DMS114 treated with DMSO at 0.1 percent for 48 hours (cell line): ENCODE measurements at regions not wholly inside any gene's neighbourhood (a gene's known extent, or its start where the extent isn't known, plus 50 kb on each side); places are given as distances from the start of the nearest gene placed in this dataset.
"Not testable (repeated sequence)": the region's sequence is repeated elsewhere in the genome, so short reads cannot be mapped to it uniquely, and the experiment has no call there.

Experiments used
- DNase-seq: peaks from one replicate; lab custom pipeline; 2025; ENCODE audit not compliant: unreplicated experiment; lab: John Stamatoyannopoulos, UW

DNA sequence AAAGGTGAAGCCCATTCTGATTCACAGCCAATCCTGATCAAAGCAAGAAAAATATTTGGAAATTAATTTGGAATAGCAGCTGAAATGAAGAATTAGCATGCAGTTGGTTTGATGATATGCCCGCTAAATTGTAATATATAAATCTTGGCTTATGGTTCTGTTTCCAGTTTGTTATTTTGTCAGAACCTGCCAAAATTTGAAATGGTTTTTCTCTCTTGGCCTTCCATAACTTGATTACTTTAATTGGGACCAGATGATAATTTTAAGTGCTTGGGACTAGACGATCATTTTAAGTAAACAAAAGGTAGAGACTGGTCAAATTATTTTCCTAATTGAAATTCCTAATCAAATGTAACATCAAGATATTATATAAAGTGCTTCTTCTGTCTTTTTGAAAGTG, 842.4 kb downstream of the TBL1XR1 start:
- no peak for DNase-seq

DNA sequence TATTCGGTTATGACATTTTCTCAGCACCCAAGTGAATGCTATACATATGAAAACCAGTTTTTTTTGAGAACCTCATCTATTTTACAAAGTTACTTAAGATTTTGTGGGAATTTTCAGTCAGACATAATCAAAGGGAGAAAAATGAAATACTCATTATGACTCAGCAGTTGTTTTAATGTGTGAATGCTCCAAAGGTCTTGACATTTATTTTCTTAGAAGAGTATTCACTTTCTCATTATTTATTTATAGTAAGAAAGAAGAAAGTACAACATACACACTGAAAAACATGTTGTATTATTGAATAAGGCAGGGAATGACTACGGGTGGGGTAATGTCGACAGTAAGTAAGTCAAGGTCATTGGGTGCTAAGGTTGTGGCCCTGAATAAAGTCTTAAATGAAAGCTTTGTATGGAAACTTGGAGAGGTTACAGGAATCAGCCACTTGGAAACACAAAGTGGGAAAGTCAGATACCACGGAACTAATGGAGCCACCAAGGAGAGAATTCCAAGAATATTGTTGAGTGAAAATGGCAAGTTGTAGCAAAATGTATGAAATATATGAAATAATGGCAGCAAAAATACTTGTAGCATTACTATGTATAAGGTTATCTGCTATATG, 844.5 kb downstream of the TBL1XR1 start:
- DNase-seq: no peak

DNA sequence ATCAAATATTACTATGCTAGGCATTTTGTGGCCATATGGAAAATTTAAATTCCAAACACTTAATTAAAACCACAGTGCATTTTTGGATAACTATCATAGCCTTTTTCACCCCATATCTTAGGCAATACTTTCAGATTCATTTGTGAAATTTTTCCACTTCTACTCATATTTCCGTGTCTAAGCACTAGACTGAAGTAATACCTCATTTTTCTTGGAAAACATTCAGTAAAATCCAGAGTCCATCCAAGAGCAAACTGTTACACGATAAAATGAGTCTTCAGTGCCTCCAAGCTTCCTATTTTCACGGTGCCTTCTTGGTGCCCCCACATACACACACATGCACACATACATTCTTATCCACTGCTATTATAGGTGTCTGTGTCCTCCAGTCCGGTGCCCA, 845.9 kb downstream of the TBL1XR1 start:
- no peak for DNase-seq

DNA sequence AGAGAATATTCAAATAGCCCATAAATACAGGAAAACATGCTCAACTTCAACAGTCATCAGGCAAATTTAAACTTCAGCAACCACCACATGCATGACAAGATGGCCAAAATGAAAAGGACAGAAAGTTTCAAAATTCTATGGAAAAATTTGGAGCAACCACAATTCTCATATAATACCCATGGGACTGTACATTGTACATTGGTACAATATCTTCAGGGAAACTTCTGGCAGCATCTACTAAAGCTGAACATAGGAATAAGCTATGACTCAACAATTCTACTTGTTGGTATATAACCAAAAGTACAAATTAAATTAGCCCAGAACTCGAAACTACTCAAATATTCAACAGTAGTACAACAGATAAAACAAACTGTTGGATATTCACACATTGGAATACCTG, 847.6 kb downstream of the TBL1XR1 start:
- DNase-seq: no peak

DNA sequence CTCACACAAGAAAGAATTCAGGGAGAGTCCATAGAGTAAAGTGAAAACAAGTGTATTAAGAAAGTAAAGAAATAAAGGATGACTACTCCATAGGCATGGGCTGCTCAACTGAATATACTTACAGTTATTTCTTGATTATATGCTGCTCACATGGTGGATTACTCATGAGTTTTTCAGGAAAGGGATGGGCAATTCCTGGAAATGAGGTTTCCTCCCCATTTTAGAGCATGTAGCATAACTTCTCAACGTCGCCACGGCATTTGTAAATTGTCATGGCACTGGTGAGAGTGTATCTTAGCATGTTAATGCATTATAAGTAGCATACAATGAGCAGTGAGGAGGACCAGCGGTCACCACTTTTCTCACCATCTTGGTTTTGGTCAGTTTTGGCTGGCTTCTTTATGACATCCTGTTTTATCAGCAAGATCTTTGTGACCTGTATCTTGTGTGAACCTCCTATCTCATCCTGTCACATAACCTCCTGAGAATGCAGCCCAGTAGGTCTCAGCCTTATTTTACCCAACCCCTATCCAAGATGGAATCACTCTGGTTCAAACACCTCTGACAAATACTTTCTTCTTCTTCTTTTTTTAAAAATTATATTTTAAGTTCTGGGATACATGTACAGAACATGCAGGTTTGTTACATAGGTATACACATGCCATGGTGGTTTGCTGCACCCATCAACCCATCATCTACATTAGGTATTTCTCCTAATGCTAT, 849.7 kb downstream of the TBL1XR1 start:
- DNase-seq: no peak

DNA sequence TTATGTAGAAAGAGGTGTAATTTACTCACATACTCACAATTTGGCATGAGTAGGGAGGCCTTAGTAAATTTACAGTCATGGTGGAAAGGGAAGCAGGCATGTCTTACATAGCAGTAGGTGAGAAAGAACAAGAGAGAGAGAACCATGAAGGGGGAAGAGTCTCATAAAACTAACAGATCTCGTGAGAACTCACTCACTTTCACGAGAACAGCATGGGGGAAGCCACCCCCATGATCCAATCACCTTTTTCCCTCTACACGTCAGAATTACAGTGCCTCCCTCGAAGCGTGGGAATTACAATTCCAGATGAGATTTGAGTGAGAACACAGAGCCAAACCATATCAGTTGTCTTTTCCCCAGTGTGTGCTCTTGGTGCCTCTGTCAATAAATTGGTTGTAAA, 855.3 kb downstream of the TBL1XR1 start:
- no peak for DNase-seq

DNA sequence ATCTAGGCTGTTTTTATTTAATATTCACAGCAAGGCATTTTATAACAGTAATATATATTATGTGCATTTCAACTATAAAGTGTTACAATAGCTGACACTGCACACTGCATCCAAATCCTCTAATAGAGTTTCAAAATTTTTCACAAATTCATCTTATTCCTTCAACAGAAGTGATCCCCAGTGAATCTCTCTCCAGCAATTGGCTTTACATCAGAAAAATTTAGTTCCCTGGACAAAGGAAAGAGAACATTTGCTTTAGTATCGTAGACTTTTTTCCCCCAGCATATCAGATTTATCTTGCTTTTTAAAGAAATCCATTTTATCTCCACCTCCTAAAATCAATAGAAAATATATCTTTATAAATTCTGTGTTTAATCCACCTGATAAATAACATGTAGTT, 868.6 kb downstream of the TBL1XR1 start:
- DNase-seq: no peak

DNA sequence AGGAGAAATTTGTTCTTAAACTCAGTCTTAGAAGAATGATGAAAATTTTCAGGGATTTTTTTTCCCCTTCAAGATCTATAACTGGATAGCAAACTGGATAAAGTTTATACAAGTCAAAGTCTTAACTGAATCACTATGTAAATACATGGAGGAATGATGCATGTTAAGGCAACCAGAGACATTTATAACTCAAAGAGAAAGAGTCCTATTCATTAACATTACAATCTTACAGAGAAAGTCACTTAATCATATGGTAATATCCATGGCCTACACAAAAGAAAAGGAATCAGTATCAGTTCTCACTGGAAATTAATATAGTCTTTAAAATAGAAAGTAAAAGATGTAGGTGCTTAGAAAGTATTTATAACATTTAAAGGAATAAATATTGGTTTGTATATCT, 869.1 kb downstream of the TBL1XR1 start:
- DNase-seq: no peak

DNA sequence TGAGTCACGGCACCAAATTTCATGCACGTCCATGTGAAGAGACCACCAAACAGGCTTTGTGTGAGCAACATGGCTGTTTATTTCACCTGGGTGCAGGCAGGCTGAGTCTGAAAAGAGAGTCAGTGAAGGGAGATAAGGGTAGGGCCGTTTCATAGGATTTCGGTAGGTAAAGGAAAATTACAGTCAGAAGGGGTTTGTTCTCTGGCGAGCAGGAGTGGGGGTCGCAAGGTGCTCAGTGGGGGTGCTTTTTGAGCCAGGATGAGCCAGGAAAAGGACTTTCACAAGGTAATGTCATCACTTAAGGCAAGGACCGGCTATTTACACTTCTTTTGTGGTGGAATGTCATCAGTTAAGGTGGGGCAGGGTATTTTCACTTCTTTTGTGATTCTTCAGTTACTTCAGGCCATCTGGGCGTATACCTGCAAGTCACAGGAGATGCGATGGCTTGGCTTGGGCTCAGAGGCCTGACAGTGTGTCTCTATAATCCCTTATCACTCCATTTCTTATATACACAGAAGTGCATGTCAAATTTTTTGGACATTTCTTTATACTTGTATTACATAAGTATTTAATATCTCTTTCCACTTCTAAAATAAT, 870.3 kb downstream of the TBL1XR1 start:
- DNase-seq: not testable (repeated sequence)

DNA sequence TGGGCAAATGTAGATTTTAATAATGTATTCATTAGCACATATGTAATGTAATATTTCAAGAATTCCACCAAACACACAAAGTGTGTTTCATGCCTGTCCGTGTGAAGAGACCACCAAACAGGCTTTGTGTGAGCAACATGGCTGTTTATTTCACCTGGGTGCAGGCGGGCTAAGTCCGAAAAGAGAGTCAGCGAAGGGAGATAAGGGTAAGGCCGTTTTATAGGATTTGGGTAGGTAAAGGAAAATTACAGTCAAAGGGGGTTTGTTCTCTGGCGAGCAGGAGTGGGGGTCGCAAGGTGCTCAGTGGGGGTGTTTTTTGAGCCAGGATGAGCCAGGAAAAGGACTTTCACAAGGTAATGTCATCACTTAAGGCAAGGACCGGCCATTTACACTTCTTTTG, 875.8 kb downstream of the TBL1XR1 start:
- not testable (repeated sequence) for DNase-seq

DNA sequence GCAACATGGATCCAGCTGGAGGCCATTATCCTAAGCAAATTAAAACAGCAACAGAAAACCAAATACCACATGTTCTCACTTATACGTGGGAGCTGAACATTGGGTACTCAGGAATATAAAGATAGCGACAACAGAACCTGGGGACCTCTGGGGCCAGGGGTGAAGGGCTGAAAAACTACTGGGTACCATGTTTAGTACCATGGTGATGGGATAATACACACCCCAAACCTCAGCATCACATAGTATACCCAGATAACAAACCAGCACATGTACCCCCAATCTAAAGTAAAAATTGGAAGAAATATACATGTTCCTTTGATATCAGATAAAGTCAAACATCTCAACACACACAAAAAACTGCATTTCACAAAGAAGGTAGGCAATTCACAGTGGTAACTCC, 876.2 kb downstream of the TBL1XR1 start:
- DNase-seq: no peak

DNA sequence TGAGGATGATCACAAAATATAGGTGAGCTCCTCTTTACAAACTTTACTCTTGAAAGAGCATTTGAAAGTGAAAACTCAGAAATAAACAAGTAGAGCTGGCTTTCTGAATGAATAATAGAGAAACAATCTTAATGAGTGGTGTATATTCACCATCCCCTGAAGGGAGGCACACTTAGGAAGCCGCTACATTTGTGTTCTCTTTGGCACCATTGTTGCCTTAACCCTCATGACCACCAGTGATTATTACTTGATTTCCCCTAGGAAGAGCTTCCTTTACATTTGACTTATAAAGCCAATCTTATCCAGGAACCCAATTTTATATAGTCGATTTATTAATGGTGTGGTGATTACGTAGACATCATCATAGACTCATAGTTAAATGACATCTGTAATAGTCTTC, 883.9 kb downstream of the TBL1XR1 start:
- no peak for DNase-seq

DNA sequence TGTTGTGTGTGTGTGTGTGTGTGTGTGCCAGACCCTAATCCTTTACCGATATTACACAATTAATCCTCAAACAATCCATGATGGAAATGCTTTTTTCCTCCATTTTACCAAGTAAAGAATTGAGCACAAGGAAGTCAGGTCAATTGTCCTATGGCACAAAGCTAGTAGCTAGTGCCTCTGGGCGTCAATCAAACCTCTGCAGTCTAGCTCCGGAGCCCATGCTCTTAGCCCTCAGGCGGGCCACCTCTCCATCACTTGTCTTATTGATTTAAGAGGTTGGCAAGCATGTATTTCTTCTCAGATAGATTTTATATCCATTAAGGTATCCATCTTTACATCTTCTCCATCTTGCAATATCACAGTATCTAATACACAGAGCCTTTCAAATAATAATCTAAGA, 886.6 kb downstream of the TBL1XR1 start:
- DNase-seq: no peak

DNA sequence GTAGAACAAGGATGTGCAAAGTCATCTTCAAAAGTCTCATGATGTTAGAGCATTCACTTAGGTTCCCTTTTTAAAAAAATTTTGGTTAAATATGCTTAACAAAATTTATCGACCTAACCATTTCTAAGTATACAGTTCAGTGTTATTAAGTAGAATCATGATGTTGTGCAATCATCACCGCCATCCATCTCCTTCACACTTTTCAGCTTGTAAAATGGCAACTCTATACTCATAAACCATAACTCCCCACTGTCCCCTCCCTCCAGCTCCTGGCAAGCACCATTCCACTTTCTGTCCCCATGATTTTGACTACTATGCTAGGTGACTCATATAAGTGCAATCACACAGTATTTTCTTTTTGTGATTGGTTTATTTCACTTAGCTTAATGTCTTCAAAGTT, 895.0 kb downstream of the TBL1XR1 start:
- no peak for DNase-seq

DNA sequence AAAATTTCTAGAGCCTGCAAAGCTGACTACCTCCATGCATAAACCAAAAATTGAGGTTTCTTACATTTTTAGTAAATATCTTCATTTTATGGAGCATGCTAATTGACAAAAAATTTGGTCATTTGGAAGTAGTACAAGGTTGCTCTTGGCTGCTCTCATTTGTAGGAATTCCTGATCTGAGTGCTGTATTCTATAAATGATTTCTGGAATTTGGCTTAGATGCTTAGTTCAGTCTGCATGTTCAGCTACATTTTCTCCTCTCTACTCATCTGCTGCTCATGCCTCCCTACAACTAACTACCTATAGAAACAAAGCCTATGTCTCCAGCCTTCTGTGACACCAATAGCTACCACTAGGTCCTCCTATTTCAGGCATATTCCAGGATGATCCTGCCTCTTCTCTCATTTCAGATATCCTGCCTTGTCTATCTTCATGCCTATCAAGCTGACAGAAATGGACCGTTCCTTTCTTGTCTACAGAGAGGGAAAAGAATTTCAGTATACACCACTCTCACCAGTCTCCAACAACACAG, 901.1 kb downstream of the TBL1XR1 start:
- DNase-seq: no peak

DNA sequence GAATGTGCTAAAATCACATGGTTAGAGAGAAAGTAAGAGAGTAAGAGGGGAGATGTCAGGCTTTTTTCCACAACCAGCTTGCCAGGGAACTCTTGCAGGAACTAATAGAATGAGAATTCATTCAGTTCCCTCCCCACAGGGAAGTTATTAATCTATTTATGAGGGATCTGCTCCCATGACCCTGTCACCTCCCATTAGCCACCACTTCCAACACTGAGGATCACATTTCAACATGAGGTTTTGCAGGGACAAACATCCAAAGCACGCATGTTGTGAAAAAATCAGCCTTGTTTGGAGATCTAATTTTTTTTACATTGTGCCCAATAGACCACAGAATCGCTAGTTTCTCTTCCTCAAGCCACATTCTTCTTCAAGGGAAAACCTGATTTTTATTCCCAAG, 904.0 kb downstream of the TBL1XR1 start:
- no peak for DNase-seq

DNA sequence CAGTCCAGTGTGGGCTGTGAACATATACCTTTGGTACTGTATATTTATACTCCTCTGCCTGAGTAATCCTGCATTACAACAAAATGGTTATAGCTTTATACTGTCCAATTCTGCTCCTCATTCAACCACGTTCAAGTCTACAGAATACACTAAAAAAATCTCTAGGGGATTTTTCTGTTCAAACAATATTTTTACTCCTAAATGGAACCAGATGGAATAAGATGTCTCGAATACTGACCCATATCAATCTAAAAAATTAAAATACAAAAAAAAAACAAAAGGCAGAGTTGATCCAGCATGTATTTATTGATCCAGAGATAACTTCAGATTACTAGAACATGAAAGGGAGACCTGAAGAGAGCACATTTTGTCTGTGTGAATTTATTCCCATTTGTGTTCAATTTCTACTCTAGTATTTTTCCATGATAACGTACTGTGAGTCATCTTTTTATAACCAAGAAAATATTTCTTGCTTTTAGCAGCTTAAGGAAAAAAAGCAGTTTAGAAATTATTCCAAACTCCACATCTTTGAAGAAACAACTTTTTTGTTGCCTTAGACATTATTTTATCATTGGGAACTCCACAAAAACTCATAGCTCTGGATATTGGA, 910.7 kb downstream of the TBL1XR1 start:
- no peak for DNase-seq

DNA sequence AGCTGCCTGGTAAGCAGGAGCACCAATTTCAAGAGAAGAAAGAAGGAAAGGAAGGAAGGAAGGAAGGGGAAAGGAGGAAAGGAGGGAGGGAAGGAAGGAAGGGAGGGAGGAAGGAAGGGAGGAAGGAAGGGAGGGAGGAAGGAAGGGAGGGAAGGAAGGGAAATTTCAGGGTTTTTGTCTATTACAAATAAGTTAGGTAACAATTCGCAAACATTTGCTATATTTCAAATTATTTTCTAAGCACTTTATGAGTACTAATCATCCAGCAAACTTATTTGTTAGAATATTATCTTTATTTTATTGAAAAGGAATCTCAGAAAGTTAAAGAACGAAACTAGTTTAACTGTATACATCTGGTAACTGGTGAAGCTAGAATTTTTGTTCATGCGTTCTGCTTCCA, 921.7 kb downstream of the TBL1XR1 start:
- no peak for DNase-seq

DNA sequence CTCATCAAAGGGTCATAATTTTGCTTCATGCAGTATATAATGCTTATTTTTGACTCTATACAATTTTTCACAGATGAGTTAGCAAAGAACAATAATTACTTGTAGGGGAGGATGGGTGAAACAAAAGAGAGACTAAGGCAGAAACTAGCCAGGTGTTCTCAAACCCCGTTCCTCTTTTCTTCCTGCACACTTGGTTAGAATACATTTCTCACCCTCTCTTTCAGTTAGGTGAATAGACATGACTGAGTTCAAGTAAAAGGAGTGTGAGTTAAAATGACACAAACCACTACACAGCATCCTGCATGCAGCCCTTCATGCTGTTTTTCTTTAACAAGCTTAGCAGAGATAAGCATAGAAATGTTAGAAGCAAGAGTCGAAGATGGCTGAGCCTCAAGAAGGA, 922.2 kb downstream of the TBL1XR1 start:
- no peak for DNase-seq

DNA sequence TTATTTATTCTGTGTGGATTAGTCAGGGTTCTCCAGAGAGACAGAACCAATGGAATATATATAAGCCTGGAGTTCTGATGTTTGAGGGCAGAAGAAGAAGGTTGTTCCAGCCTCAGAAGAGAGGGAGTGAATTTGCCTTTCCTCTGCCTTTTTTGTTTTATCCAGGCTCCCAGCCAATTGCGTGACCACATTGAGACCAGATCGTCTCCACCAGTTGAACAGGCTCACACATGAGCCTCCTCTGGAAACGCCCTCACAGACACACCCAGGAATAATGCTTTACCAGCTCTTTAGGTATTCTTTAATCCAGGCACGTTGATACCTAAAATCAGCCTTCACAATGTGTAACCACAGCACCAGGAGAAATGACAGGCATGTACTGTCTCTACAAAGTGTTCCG, 923.1 kb downstream of the TBL1XR1 start:
- no peak for DNase-seq

DNA sequence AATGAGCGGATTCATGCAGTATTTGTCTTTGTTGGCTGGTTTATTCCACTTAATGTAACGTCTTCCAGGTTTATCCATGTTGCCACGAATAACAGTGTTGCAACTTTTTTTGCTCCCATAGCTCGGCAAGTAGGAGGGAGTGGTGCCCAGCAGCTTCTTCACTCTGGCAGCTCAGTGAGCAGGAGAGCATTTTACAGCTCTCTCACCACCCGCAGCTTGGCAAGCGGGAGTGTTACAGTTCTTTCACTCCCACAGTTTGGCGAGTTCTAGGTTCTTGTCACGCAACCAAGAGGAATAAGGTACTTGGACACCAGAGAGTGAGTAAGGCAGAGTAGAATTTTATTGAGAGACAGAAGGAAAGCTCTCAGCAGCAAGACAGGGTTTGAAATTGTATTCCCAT, 935.2 kb downstream of the TBL1XR1 start:
- no peak for DNase-seq

DNA sequence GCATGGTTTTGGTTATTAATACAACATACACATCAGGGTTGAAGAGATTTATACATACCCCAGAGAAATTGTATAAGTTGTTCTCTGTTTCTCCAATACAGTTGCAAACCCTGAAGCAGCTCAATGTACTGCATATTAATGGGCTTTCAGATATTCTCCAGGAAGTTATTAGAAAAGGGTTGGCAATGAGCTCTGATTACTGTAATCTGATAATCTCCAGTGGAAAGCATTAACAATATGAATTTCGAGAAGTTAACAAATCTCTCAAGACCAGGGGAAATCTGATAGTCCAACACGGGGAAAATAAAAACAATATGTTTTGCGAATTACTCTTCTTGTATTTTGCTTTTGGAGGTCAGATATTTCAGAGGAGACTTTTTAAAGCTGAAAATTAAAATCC, 950.1 kb downstream of the TBL1XR1 start:
- no peak for DNase-seq
